GM12878 (cell line): ENCODE measurements at regions not wholly inside any gene's neighbourhood (a gene's known extent, or its start where the extent isn't known, plus 50 kb on each side); places are given as distances from the start of the nearest gene placed in this dataset.

Experiments
- ATAC-seq: fragments of 200-7000 bp; cut with Tn5 transposase; 3 replicates; pipeline ENCODE4 v1.9.1; 2020; ENCODE audit warnings: mild to moderate bottlenecking, moderate library complexity
- BruUV-seq: library from RNA; stranded (reverse); fragments of 400-500 nt; replicated peaks from 2 replicates; lab custom pipeline; 2021; lab: Mats Ljungman, UMichigan
- CTCF ChIA-PET: fragments of 300-600 bp; sonication (Branson Sonifier 250); formaldehyde crosslinking; extraction: SDS; loops from one replicate; lab custom pipeline; 2021; ENCODE audit warnings: inconsistent platforms; lab: Yijun Ruan, JAX
- POLR2A ChIA-PET: fragments of 350-600 bp; formaldehyde crosslinking; extraction: SDS; loops from one replicate; lab custom pipeline; 2021; ENCODE audit warnings: inconsistent platforms; lab: Charles Lee
- RAD21 ChIA-PET: fragments of 300-600 bp; sonication (Branson Sonifier 250); formaldehyde crosslinking; loops from one replicate; lab custom pipeline; 2023; ENCODE audit warnings: antibody characterized with exemption; ENCODE audit not compliant: unreplicated experiment; lab: Charles Lee
- SMC1A ChIA-PET: fragments of 300-600 bp; sonication (Branson Sonifier 250); formaldehyde crosslinking; loops from one replicate; lab custom pipeline; 2023; ENCODE audit not compliant: unreplicated experiment, uncharacterized antibody; lab: Charles Lee
- DNase-seq: peaks from one replicate; pipeline ENCODE4 v3.0.0-alpha.2; 2011; ENCODE audit warnings: low read depth, low spot score
- FAIRE-seq: peaks from 3 replicates; lab custom pipeline; 2011; peaks lifted over from hg19 to GRCh38; lab: Jason Lieb, UNC
- H2AFZ ChIP-seq: 2 replicates; pipeline ENCODE4 v1.6.0; 2011; ENCODE audit warnings: low read depth, low read length, control low read depth; ENCODE audit not compliant: control insufficient read depth
- H3K27ac ChIP-seq: 2 replicates; pipeline ENCODE4 v1.5.1; 2011; ENCODE audit warnings: control low read depth; ENCODE audit not compliant: control insufficient read depth, insufficient read depth
- H3K27me3 ChIP-seq, 2 experiments: replicated peaks in 1 of 2; 2 replicates each; pipeline versions ENCODE4 v1.6.0 to v1.6.1; 2011; ENCODE audit warnings: low read length in 1 of 2; ENCODE audit not compliant: control insufficient read depth in 2 of 2, insufficient read depth in 2 of 2
- H3K36me3 ChIP-seq, 2 experiments: 2 replicates each; pipeline ENCODE4 v1.5.1; 2011; ENCODE audit warnings: low read length in 1 of 2; ENCODE audit not compliant: control insufficient read depth in 2 of 2, insufficient read depth in 2 of 2
- H3K4me1 ChIP-seq: 2 replicates; pipeline ENCODE4 v1.6.1; 2011; ENCODE audit warnings: mild to moderate bottlenecking, low read length, moderate library complexity, mixed read lengths; ENCODE audit not compliant: control insufficient read depth, insufficient read depth
- H3K4me2 ChIP-seq: 2 replicates; pipeline ENCODE4 v1.6.0; 2011; ENCODE audit warnings: control low read depth; ENCODE audit not compliant: control insufficient read depth, insufficient read depth
- H3K4me3 ChIP-seq: fragments of 200-600 bp; sonication (generic); 2 replicates; pipeline ENCODE4 v1.5.1; 2016
- H3K79me2 ChIP-seq: 2 replicates; pipeline ENCODE4 v1.6.0; 2011; ENCODE audit warnings: low read length; ENCODE audit not compliant: control insufficient read depth, insufficient read depth
- H3K9ac ChIP-seq: 2 replicates; pipeline ENCODE4 v1.8.0; 2011; ENCODE audit warnings: low read length, control low read depth, mixed read lengths; ENCODE audit not compliant: control insufficient read depth, insufficient read depth
- H3K9me3 ChIP-seq: replicated peaks from 3 replicates; pipeline ENCODE4 v1.5.1; 2011; ENCODE audit warnings: mild to moderate bottlenecking, low read length; ENCODE audit not compliant: control insufficient read depth, insufficient read depth
- H4K20me1 ChIP-seq: 2 replicates; pipeline ENCODE4 v1.6.0; 2011; ENCODE audit not compliant: control insufficient read depth, insufficient read depth
- CTCF ChIP-seq, 3 experiments: IDR thresholded peaks in 2 of 3; conservative IDR thresholded peaks in 1 of 3; 2 replicates each; pipeline ENCODE4 v1.5.1; 2011; ENCODE audit warnings: low read depth in 3 of 3, low read length in 3 of 3, mild to moderate bottlenecking in 3 of 3, control low read depth in 2 of 3, moderate library complexity in 2 of 3, inconsistent platforms in 1 of 3, mixed read lengths in 1 of 3; ENCODE audit not compliant: control insufficient read depth in 2 of 3, insufficient read depth in 1 of 3; ENCODE audit errors: extremely low read depth in 1 of 3
- ETV6 ChIP-seq, 2 experiments: fragments of 450-650 bp in 1 of 2; IDR thresholded peaks in 1 of 2; conservative IDR thresholded peaks in 1 of 2; 2 replicates each; pipeline ENCODE4 v1.6.1; 2014; ENCODE audit warnings: antibody characterized with exemption in 1 of 2, borderline replicate concordance in 1 of 2, low read depth in 1 of 2, mild to moderate bottlenecking in 1 of 2, moderate library complexity in 1 of 2
- JUNB ChIP-seq: IDR thresholded peaks from 2 replicates; pipeline ENCODE4 v1.6.1; 2016; ENCODE audit warnings: antibody characterized with exemption, mild to moderate bottlenecking
- KDM1A ChIP-seq: fragments of 200-600 bp; sonication (generic); IDR thresholded peaks from 2 replicates; pipeline ENCODE4 v1.6.1; 2016; ENCODE audit warnings: borderline replicate concordance
- MTA3 ChIP-seq: IDR thresholded peaks from 2 replicates; pipeline ENCODE4 v1.6.1; 2012; ENCODE audit warnings: low read length, inconsistent platforms, borderline replicate concordance
- RELB ChIP-seq: fragments of 450-650 bp; IDR thresholded peaks from 2 replicates; pipeline ENCODE4 v1.6.1; 2017; ENCODE audit warnings: low read depth, mild to moderate bottlenecking, moderate library complexity
- SIN3A ChIP-seq: IDR thresholded peaks from 2 replicates; pipeline ENCODE4 v1.6.1; 2012; ENCODE audit warnings: low read depth, low read length, improper control_type of control experiment
- USF1 ChIP-seq: IDR thresholded peaks from 2 replicates; pipeline ENCODE4 v1.6.1; 2011; ENCODE audit warnings: borderline replicate concordance, low read depth, mild to moderate bottlenecking, moderate library complexity, mixed read lengths, low read length; ENCODE audit not compliant: insufficient read depth; ENCODE audit errors: extremely low read length
- ZNF207 ChIP-seq: fragments of 450-650 bp; IDR thresholded peaks from 2 replicates; pipeline ENCODE4 v1.6.1; 2014; ENCODE audit warnings: antibody characterized with exemption, mild to moderate bottlenecking, borderline replicate concordance
- WGBS: methylation state at CpG from one replicate; pipeline ENCODE4 v1.1.6; 2016; ENCODE audit warnings: low lambda C conversion rate; ENCODE audit not compliant: insufficient replicate concordance, insufficient coverage; ENCODE audit errors: missing lambda C conversion rate; 5-methylcytosine and 5-hydroxymethylcytosine counted together
- in situ Hi-C: fragments of 300-500 bp; cut with MboI; formaldehyde crosslinking; loops from 9 replicates; pipeline ENCODE4 v1.14.3; 2018; ENCODE audit warnings: mixed read lengths
- intact Hi-C: fragments of 100-400 bp; cut with micrococcal nuclease; formaldehyde crosslinking; loops from one replicate; pipeline ENCODE4 v1.14.2; 2022; ENCODE audit not compliant: unreplicated experiment

- H3K79me2 ChIP-seq, result no peaks in the 10 kb centered on the region
- H3K9ac ChIP-seq, result 0 out of 2 replicates have a peak overlapping the region, but pooled peaks have one; percentile 32
- H3K9me3 ChIP-seq, result peaks cover 5% of the 10 kb centered on the region; the same call in 2 of the 3 replicates
- intact Hi-C loops, result loop anchor here (2.0 to 10.0 kb wide), 4 partner anchors 103 to 539 kb away; no protein-coding TSS in a partner anchor
- H3K4me2 ChIP-seq, result peak overlapping the region; percentile 92
- H3K27ac ChIP-seq, result peak overlapping the region; percentile 80
- H2AFZ ChIP-seq, result no peak overlapping the region
- WGBS, result 27% methylated on average over 1 of the region's 1 CpG
- no peak; the same call in 2 of the 3 replicates for ATAC-seq
- SMC1A ChIA-PET, result interaction anchor here (0.6 to 6.7 kb wide), 12 partner anchors 9 to 224 kb away, joined by 3 to 43 read pairs (median 3); no protein-coding TSS in a partner anchor
- TF ChIP-seq ETV6 (conservative IDR thresholded peaks at IDR 0.05 in 1 of 2, IDR thresholded peaks at IDR 0.05 in 1 of 2; ENCODE audit: borderline replicate concordance in 1 of 2, low read depth in 1 of 2), result no peak
- 0 out of 2 replicates have a peak, but pooled peaks have one; percentile 7 for TF ChIP-seq SIN3A
- 0 out of 2 replicates have a peak, but pooled peaks have one; percentile 3 for TF ChIP-seq ZNF207
- TF ChIP-seq, all 136 proteins: peak for 2
- no peaks in the 10 kb centered on the region for H3K27me3 ChIP-seq
- CTCF ChIA-PET, result no interaction called here
- RAD21 ChIA-PET, result interaction anchor here (0.7 to 7.6 kb wide), 4 partner anchors 15 to 110 kb away, joined by 3 to 71 read pairs (median 3); partner anchors contain the start of gene BTG1
- H3K4me3 ChIP-seq, result peak overlapping the region; percentile 28; the same call in 1 of the 2 replicates
- in situ Hi-C loops, result no loop called here
- no TSS peak for BruUV-seq
- POLR2A ChIA-PET, result interaction anchor here (1.6 kb wide), 1 partner anchor 9 kb away, joined by 5 read pairs; no protein-coding TSS in a partner anchor
- no peaks in the 10 kb centered on the region for H3K36me3 ChIP-seq
- FAIRE-seq, result no peak
- H3K4me1 ChIP-seq, result peaks cover 8% of the 10 kb centered on the region
- no peak for DNase-seq
- no peaks in the 10 kb centered on the region for H4K20me1 ChIP-seq
These were observed 110.2 kb downstream of the BTG1 start for GRCh38 chr12:92035477-92035876.

GRCh38 chr12:92034858-92035401 lies 110.7 kb downstream of the BTG1 start:
- H3K36me3 ChIP-seq, result no peaks in the 10 kb centered on the region
- no peaks in the 10 kb centered on the region for H4K20me1 ChIP-seq
- no TSS peak for BruUV-seq
- FAIRE-seq (peak; percentile 85), DNase-seq (peak; percentile 99), ATAC-seq (peak; percentile 84)
- no peaks in the 10 kb centered on the region for H3K27me3 ChIP-seq
- intact Hi-C loops (loop anchor here (2.0 to 10.0 kb wide), 6 partner anchors 104 to 540 kb away; no protein-coding TSS in a partner anchor), in situ Hi-C loops (no loop called here)
- H3K9me3 ChIP-seq, result peaks cover 5% of the 10 kb centered on the region; the same call in 2 of the 3 replicates
- ChIA-PET CTCF (interaction anchor here (0.8 to 1.0 kb wide), 3 partner anchors 12 to 98 kb away, joined by 3 to 4 read pairs (median 4); no protein-coding TSS in a partner anchor), SMC1A (interaction anchor here (0.6 to 6.7 kb wide), 12 partner anchors 12 to 517 kb away, joined by 3 to 79 read pairs (median 4); no protein-coding TSS in a partner anchor), POLR2A (interaction anchor here (1.0 kb wide), 2 partner anchors 26 to 103 kb away, joined by 3 read pairs; no protein-coding TSS in a partner anchor), RAD21 (interaction anchor here (0.6 to 7.6 kb wide), 13 partner anchors 9 to 528 kb away, joined by 3 to 71 read pairs (median 4); partner anchors contain the start of gene BTG1)
- H3K79me2 ChIP-seq, result no peaks in the 10 kb centered on the region
- H3K9ac ChIP-seq, result peak overlapping the region; percentile 62
- peak overlapping the region; percentile 92 for H3K4me2 ChIP-seq
- peak overlapping the region; percentile 59 for H2AFZ ChIP-seq
- WGBS, result under 1% methylated on average over 10 of the region's 10 CpGs
- peak overlapping the region; percentile 80 for H3K27ac ChIP-seq
- peak overlapping the region; percentile 27 for H3K4me3 ChIP-seq
- H3K4me1 ChIP-seq, result peaks cover 13% of the 10 kb centered on the region
- TF ChIP-seq RELB (peak; percentile 97), CTCF (IDR thresholded peaks at IDR 0.05 in 2 of 3, conservative IDR thresholded peaks at IDR 0.05 in 1 of 3; ENCODE audit: control insufficient read depth in 2 of 3, extremely low read depth in 1 of 3, insufficient read depth in 1 of 3, low read depth in 3 of 3, low read length in 3 of 3) (no peak), MTA3 (peak; percentile 80; the same call in 1 of the 2 replicates), JUNB (peak; percentile 76), USF1 (peak; percentile 55), KDM1A (no peak)
